SK-N-SH (cell line): ENCODE measurements at regions not wholly inside any gene's neighbourhood (a gene's known extent, or its start where the extent isn't known, plus 50 kb on each side); places are given as distances from the start of the nearest gene placed in this dataset.

Experiments used
- CTCF ChIA-PET: fragments of 300-600, 350-600 bp; formaldehyde crosslinking; extraction: SDS; loops from one replicate; lab custom pipeline; 2021; lab: Yijun Ruan, JAX
- POLR2A ChIA-PET: fragments of 350-600 bp; sonication (Branson Sonifier 250); formaldehyde crosslinking; extraction: SDS; loops from one replicate; lab custom pipeline; 2020; ENCODE audit warnings: antibody characterized with exemption, inconsistent platforms; lab: Yijun Ruan, JAX
- DNase-seq: peaks from one replicate; pipeline ENCODE4 v3.0.0; 2012
- H2AFZ ChIP-seq: fragments of 200-600 bp; sonication (generic); 2 replicates; pipeline ENCODE4 v1.8.1; 2016; ENCODE audit warnings: antibody characterized with exemption, mild to moderate bottlenecking, low read depth
- H3F3A ChIP-seq: fragments of 200-600 bp; sonication (generic); replicated peaks from 2 replicates; pipeline ENCODE3; 2016; ENCODE audit warnings: antibody characterized with exemption, mild to moderate bottlenecking; ENCODE audit not compliant: insufficient read depth
- H3K27ac ChIP-seq, 2 experiments: fragments of 200-500 bp in 1 of 2; fragments of 200-600 bp in 1 of 2; sonication (Bioruptor generic) in 1 of 2; sonication (generic), shearing (Covaris generic) in 1 of 2; 2 replicates each; pipeline versions ENCODE4 v1.5.1 to v1.6.1; 2014 to 2016; ENCODE audit warnings: low read depth in 2 of 2, inconsistent platforms in 1 of 2, low read length in 1 of 2, mild to moderate bottlenecking in 1 of 2, mixed read lengths in 1 of 2
- H3K27me3 ChIP-seq: fragments of 200-600 bp; sonication (generic), shearing (Covaris generic); 2 replicates; pipeline ENCODE4 v1.6.1; 2016; ENCODE audit warnings: mixed run types; ENCODE audit not compliant: insufficient read depth
- H3K36me3 ChIP-seq, 2 experiments: fragments of 200-500 bp in 1 of 2; fragments of 200-600 bp in 1 of 2; sonication (Bioruptor generic) in 1 of 2; sonication (generic) in 1 of 2; replicated peaks in 1 of 2; 2 replicates each; pipeline versions ENCODE3 to v1.5.1; 2014 to 2016; ENCODE audit warnings: low read length in 1 of 2, mild to moderate bottlenecking in 1 of 2; ENCODE audit not compliant: insufficient read depth in 2 of 2, control insufficient read depth in 1 of 2
- H3K4me1 ChIP-seq, 2 experiments: fragments of 200-500 bp in 1 of 2; fragments of 200-600 bp in 1 of 2; sonication (Bioruptor generic) in 1 of 2; sonication (generic), shearing (Covaris generic) in 1 of 2; 2 replicates each; pipeline versions ENCODE4 v1.5.1 to v1.6.1; 2014 to 2016; ENCODE audit warnings: low read depth in 1 of 2, low read length in 1 of 2, mixed run types in 1 of 2; ENCODE audit not compliant: insufficient read depth in 2 of 2, control insufficient read depth in 1 of 2
- H3K4me2 ChIP-seq: fragments of 200-600 bp; sonication (generic), shearing (Covaris generic); 2 replicates; pipeline ENCODE4 v1.6.1; 2017; ENCODE audit warnings: mixed run types
- H3K4me3 ChIP-seq, 2 experiments: fragments of 200-500 bp in 1 of 2; fragments of 200-600 bp in 1 of 2; sonication (Bioruptor generic) in 1 of 2; sonication (generic), shearing (Covaris generic) in 1 of 2; 2 replicates each; pipeline versions ENCODE4 v1.5.1 to v1.8.1; 2014 to 2016; ENCODE audit warnings: low read depth in 2 of 2, inconsistent platforms in 1 of 2, low read length in 1 of 2, mild to moderate bottlenecking in 1 of 2, mixed read lengths in 1 of 2, moderate library complexity in 1 of 2
- H3K79me2 ChIP-seq: fragments of 200-600 bp; sonication (generic); 2 replicates; pipeline ENCODE4 v1.8.1; 2017; ENCODE audit warnings: mild to moderate bottlenecking; ENCODE audit not compliant: insufficient read depth
- H3K9ac ChIP-seq: fragments of 200-600 bp; sonication (generic); 2 replicates; pipeline ENCODE4 v1.6.1; 2017; ENCODE audit warnings: mixed run types
- H3K9me2 ChIP-seq: fragments of 200-600 bp; sonication (generic); 2 replicates; pipeline ENCODE4 v1.6.1; 2017; ENCODE audit warnings: mixed run types
- H3K9me3 ChIP-seq: fragments of 200-600 bp; sonication (generic); 2 replicates; pipeline ENCODE4 v1.6.1; 2017; ENCODE audit warnings: mixed run types, mild to moderate bottlenecking, moderate library complexity
- H4K20me1 ChIP-seq: fragments of 200-600 bp; sonication (generic); 2 replicates; pipeline ENCODE4 v1.6.1; 2017; ENCODE audit warnings: mild to moderate bottlenecking, mixed run types; ENCODE audit not compliant: insufficient read depth
- CTCF ChIP-seq: fragments of 200-600 bp; sonication (generic); IDR thresholded peaks from 2 replicates; pipeline ENCODE4 v1.6.1; 2017; ENCODE audit warnings: antibody characterized with exemption, mild to moderate bottlenecking, moderate library complexity
- EP300 ChIP-seq, 2 experiments: IDR thresholded peaks; 2 replicates each; pipeline versions ENCODE4 v1.4.0 to v1.6.1; 2012; ENCODE audit warnings: borderline replicate concordance in 1 of 2, low read depth in 1 of 2, low read length in 1 of 2
- EZH2phosphoT487 ChIP-seq: fragments of 200-600 bp; sonication (generic); IDR thresholded peaks from 2 replicates; pipeline ENCODE4 v1.6.1; 2017; ENCODE audit warnings: low read depth, mixed run types, mild to moderate bottlenecking, antibody characterized with exemption, moderate library complexity, borderline replicate concordance
- FOSL2 ChIP-seq: IDR thresholded peaks from 2 replicates; pipeline ENCODE4 v1.4.0; 2012; ENCODE audit warnings: low read depth, mild to moderate bottlenecking, moderate library complexity, borderline replicate concordance
- FOXJ3 ChIP-seq: sonication (generic); formaldehyde crosslinking; IDR thresholded peaks from 2 replicates; pipeline ENCODE4 v1.5.1; 2020; ENCODE audit warnings: mild to moderate bottlenecking, missing genetic modification reagents
- GABPA ChIP-seq: IDR thresholded peaks from 2 replicates; pipeline ENCODE4 v1.4.0; 2012; ENCODE audit warnings: low read depth, mild to moderate bottlenecking
- NFIC ChIP-seq: IDR thresholded peaks from 2 replicates; pipeline ENCODE4 v1.4.0; 2012; ENCODE audit warnings: borderline replicate concordance
- POLR2AphosphoS5 ChIP-seq: IDR thresholded peaks from 2 replicates; pipeline ENCODE4 v1.6.1; 2012; ENCODE audit warnings: low read depth, low read length
- REST ChIP-seq: IDR thresholded peaks from 2 replicates; pipeline ENCODE4 v1.6.1; 2012; ENCODE audit warnings: mild to moderate bottlenecking, low read depth, low read length, moderate library complexity
- SIN3A ChIP-seq: IDR thresholded peaks from 2 replicates; pipeline ENCODE4 v1.6.1; 2012; ENCODE audit warnings: low read depth, mild to moderate bottlenecking, low read length, moderate library complexity, borderline replicate concordance
- WGBS: methylation state at CpG from one replicate; pipeline ENCODE4 v1.1.6; 2017; ENCODE audit warnings: low lambda C conversion rate; 5-methylcytosine and 5-hydroxymethylcytosine counted together

DNA sequence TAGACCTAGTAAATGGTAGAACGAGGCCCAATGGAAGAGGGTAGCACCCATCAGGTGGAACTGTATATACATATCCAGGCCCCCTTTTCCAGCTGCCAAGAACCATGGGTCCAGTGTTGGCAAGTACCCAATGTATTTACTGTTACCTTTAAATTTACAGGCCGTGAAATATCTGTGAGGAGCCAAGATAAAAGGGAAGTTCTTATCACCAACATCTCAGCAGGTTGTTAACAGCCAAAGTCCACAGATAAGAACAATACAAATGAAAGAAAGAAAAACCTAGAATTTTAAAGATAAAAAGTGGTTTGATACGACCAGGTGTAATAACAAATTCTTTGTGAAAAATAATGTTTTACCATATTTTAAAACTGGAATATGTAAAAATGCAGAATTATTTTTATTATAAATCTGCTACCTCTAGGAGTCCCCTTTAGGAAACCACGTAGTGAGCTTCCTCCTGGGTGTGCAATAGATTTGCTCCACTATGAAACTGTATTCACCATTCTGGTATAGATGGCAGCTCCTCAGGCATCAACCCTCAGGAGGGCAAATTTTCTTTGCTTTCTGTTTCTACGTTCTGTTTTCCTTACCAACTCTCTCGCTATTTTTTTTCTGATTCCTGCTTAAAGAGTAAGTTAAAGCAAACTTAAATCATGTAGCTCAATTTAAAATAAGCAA, 292.2 kb upstream of the SLC10A2 start:
- H3F3A ChIP-seq = no peaks in the 10 kb centered on the region
- H3K27ac ChIP-seq = no peak overlapping the region
- H3K9me3 ChIP-seq = no peaks in the 10 kb centered on the region
- no peaks in the 10 kb centered on the region for H4K20me1 ChIP-seq
- H3K4me1 ChIP-seq = peaks cover 0 to 10% of the 10 kb centered on the region in 2 experiments; a peak in 2 of 4 replicates
- H3K9me2 ChIP-seq = no peaks in the 10 kb centered on the region
- no peak overlapping the region for H3K4me3 ChIP-seq
- no peak overlapping the region for H3K4me2 ChIP-seq
- H3K27me3 ChIP-seq = no peaks in the 10 kb centered on the region
- CTCF ChIA-PET = no interaction called here
- no peaks in the 10 kb centered on the region for H3K79me2 ChIP-seq
- H3K36me3 ChIP-seq = no peaks in the 10 kb centered on the region
- no peak for DNase-seq
- H2AFZ ChIP-seq = no peak overlapping the region
- 34% methylated on average over 6 of the region's 6 CpGs for WGBS
- TF ChIP-seq EZH2phosphoT487 (no peak), SIN3A (no peak), EP300 (IDR thresholded peaks at IDR 0.05; ENCODE audit: borderline replicate concordance in 1 of 2, low read depth in 1 of 2, low read length in 1 of 2) (no peak), GABPA (no peak), NFIC (no peak), FOSL2 (no peak), POLR2AphosphoS5 (no peak), CTCF (no peak), REST (no peak)
- POLR2A ChIA-PET = interaction anchor here (0.6 kb wide), 1 partner anchor 29 kb away, joined by 3 read pairs; no protein-coding TSS in a partner anchor
- H3K9ac ChIP-seq = no peak overlapping the region

- no peak overlapping the region for H3K27ac ChIP-seq
- no peak overlapping the region for H3K4me3 ChIP-seq
- no peak overlapping the region for H3K9ac ChIP-seq
- H3F3A ChIP-seq = no peaks in the 10 kb centered on the region
- no peak for DNase-seq
- WGBS = 63% methylated on average over 6 of the region's 6 CpGs
- no peak overlapping the region for H2AFZ ChIP-seq
- no peaks in the 10 kb centered on the region for H3K9me2 ChIP-seq
- H3K27me3 ChIP-seq = no peaks in the 10 kb centered on the region
- H3K9me3 ChIP-seq = no peaks in the 10 kb centered on the region
- CTCF ChIA-PET = no interaction called here
- no peak overlapping the region for H3K4me2 ChIP-seq
- H3K79me2 ChIP-seq = no peaks in the 10 kb centered on the region
- TF ChIP-seq EP300 (IDR thresholded peaks at IDR 0.05; ENCODE audit: borderline replicate concordance in 1 of 2, low read depth in 1 of 2, low read length in 1 of 2) (no peak), EZH2phosphoT487 (no peak), FOXJ3 (CRISPR knock-in tag) (no peak)
- TF ChIP-seq, all 33 proteins: peak for 0
- H3K4me1 ChIP-seq = peaks cover 0 to 13% of the 10 kb centered on the region in 2 experiments; a peak in 2 of 4 replicates
- H3K36me3 ChIP-seq = no peaks in the 10 kb centered on the region
- POLR2A ChIA-PET = no interaction called here
- no peaks in the 10 kb centered on the region for H4K20me1 ChIP-seq
Measured at GRCh38 chr13:103356226-103356864, 290.1 kb upstream of the SLC10A2 start.
